Tongue (tissue), 1 donor: ENCODE measurements at regions not wholly inside any gene's neighbourhood (a gene's known extent, or its start where the extent isn't known, plus 50 kb on each side); places are given as distances from the start of the nearest gene placed in this dataset.
"Not testable (repeated sequence)": the region's sequence is repeated elsewhere in the genome, so short reads cannot be mapped to it uniquely, and the experiment has no call there.

Experiments
- DNase-seq: peaks from one replicate; pipeline ENCODE4 v3.0.0-alpha.2; 2015

DNA sequence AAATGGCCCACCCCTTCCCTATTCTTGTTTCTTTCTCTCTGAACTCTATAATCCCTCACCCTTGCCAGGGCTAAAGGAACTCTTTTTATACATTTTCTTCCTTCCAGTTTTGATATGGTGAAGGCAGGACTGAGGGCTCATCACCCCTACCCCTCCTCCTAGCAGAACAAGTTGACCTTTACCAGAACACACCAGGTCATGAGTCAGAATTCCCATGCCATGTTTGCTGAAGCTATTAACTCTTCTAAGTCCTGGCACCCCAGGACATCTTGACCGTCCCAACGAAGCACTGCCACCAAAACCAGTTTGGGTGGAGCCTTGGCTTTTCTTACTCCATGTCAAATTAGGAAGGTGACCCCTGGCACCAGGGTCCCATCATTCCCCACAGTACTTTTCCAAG lies 57.5 kb upstream of the DYNLT3 start:
- DNase-seq: no peak

DNA sequence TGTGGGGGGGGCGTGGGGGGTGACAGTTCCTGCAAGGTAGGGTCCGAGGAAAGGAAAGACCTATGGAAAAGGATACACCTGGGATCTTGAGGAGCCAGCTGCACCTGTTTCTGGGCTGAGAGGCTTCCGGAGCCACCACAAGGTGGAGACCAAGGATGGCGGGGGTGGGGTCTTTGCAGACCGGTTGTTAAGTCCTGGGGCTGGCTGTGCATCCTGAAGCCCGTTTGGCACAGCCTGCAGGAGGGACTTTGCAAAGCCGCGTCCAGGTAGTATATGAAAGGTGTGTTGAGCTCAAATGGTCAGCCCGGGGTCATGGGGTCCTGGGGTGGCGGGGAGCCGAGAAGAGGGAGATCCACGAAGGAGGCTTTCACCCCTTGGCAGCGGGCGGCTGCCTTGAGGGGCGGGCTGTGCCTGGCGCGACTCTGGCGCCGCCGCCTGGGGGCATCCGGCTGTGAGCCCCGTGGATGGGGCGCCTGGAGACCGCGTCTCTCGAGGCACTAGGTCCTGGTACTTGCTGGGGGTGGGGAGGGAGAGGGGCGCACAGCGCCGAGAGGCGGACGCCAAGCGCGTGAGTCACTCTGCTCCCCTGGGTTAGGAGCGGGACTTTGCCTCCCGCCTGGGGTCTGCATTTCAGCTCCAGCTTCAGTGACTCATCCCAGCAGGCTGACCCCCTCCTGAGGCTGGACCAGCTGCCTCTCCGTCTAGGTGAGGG lies 58.2 kb upstream of the DYNLT3 start:
- DNase-seq: no peak

DNA sequence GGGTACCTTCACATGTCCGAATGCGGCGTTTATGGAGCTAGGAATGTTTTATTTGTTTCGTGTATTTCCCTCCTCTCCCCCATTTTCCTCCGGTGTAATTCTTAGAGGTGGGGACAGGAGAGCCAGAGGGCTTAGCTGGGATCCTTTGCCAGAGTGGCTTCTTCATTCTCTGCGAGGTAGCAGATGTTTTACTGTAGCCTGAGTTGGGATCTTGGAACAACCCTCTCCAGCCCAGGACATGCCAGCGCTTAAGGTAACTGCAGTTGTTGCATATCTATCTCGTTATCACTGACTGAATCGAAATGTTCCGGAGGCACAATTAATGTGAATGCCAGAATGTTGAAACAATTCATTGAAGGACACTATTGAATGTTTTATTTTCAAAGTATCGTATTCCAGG lies 59.0 kb upstream of the DYNLT3 start:
- DNase-seq: no peak

DNA sequence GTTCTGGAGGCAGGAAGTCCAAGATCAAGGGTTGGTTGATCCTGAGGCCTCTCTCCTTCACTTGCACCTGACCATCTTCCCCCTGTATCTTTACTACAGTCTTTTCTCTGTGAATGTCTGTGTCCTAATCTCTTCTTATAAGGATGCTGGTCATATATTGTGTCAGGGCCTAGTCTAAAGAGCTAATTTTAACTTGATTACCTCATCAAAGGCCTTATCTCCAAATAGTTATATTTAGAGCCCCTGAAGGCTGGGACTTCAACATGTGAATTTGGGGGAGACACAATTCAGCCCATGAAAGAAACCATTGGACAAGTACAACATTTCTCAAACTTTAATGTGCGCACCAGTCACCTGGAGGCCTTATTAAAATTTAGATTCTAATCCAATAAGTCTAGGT lies 62.8 kb upstream of the DYNLT3 start:
- DNase-seq: no peak

DNA sequence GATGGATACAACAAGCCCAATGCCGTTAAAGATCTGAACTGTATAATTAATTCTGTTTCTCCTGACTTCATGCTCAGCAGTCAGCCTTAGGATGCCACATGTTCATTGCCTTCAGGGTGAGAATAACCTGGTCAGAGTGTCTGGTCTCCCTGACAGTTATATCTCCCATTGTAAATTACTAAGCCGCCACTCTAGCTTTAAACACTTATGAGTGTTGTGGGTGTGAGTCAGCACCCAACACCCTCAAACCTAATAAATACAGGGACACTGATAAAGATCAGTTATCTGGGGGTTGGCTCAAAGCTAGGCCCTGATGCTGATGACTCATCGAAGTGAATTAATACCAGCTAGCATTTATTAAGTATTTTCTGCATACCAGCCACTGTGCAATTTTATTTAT lies 64.9 kb upstream of the DYNLT3 start:
- no peak for DNase-seq

DNA sequence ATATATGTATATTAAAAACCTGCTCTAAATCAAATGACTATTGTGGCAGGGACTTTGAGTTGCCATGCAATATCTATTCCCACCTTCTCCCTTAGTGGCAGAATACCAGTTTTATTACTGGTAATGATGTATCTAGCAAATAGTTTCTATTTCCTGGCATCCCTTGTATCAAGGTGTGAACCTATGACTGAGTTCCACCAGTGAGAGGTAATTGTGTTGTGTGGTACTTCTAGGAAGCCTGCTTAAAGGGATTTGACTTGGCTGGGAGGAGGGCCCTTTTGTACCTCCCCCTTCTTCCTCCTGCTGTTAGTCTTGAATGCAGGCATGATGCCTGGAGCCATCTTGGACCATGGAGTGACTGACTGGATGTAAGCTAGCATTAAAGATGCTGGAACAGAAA lies 65.4 kb upstream of the DYNLT3 start:
- no peak for DNase-seq

DNA sequence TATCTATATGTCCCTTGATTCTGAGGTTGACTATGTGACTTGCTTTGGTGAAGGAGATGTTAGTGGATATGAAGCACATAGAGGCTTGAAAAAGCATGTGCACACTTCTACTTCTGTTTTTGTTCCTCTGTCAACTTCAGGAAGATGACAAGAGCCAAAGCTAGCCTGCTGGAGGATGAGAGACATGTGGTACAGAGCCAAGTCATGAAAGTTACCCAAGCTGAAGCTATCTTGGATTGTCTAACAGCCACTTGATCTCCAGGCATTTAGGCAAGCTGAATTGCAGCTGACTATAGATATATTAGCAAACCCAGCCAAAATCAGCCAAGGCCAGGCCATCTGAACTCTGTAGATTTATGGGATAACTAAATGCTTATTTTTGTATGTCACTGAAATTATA lies 70.8 kb upstream of the DYNLT3 start:
- no peak for DNase-seq

DNA sequence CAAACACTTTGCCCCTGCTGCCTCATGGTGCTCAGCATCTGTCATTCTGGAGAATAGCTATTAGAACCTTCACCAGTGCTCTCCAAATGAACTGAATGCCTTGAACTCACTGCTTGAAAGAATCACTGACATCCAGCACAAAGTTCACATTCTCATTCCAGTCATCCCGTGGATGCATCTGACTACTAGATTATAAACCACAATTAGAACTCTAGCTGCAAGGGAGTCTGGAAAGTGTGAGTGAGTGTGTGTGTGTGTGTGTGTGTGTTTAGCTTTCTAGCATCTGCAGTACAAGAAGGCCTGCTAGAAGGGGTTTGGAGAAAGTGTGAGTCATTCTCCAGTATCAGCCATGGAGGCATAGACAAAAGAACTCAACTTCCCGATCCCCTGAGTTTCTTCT lies 71.3 kb upstream of the DYNLT3 start:
- DNase-seq: no peak

DNA sequence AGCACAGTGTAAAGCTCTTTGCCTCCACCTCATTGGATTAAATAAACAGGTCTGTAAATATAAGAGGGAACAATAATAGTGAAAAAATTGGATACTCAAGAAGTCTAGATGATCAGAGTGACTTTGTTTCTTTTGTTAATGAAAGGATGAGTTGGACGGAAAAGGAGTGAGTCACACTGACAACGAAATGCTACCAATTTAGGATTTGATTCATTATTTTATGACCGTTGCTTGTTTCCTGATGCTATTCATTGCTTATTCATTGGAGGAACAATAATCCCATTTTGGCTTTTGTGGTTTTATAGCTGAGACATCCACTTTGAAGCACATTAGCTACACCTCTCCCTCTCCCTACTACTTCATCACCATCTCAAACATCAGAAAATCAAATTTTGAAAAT lies 74.4 kb upstream of the DYNLT3 start:
- DNase-seq: no peak

DNA sequence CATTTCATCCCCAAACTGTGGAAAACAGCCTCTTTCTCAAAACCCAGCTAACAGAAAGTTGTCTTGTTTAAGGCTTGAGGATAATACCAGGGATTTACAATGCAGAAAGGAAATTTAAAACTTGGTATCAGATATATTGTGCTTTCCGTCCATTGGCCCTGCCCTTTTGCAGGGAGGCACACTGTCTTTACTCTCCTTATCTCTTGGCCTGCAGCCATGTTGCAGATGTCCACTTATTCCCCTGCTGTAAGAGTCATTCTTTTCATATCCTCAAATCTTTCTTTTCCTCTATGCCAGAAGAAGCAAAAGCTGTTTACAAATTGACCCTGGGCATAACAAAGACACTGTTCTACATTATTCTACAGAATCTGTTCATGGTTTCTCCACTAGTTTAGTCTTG lies 75.6 kb upstream of the DYNLT3 start:
- no peak for DNase-seq

DNA sequence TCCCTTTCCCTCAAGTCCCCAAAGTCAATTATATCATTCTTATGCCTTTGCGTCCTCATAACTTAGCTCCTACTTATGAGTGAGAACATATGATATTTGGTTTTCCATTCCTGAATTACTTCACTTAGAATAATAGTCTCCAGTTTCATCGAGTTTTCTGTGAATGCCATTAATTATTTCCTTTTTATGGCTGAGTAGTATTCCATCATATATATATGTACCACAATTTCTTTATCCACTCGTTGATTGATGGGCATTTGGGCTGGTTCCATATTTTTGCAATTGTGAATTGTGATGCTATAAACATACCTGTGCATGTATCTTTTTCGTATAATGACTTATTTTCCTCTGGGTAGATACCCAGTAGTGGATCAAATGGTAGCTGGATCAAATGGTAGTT lies 78.4 kb upstream of the DYNLT3 start:
- DNase-seq: not testable (repeated sequence)

DNA sequence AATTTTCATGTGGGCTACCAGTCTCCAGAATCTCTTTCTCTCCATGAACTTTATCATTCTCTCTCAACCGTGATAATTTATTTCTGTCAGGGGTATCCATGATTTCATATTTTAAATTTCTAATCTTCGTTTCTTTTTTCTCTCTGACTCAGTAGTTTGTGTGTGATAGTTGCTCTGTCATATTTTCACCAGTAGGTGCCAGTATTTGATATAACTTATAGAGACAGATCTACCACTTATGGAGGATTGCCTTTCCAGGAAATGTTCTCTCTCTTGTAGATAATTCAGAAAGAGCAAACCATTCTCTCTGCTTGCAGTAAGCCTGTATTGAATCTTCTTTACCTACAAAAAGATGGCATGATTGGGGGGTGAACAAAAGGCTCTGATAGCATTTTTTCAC lies 79.3 kb upstream of the DYNLT3 start:
- DNase-seq: peak; percentile 45

DNA sequence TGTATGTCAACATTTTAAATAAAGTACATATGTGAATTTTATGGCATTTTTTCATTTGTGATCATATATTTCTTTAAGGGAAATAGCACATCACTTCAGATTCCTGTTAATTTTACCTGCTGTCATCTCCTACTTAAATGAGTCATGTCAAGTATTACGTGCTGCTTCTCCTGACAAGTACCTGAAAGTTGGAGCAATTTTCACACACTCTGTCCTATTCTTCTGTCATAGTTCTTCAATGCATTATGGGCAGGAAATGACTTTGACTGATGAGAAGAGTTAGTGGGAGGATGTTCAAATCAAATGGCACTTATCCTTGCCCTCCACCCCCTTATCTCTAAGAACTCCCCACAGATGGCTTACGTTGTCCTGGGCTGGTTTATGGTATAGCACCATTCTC lies 64.2 kb upstream of the SYTL5 start:
- no peak for DNase-seq

DNA sequence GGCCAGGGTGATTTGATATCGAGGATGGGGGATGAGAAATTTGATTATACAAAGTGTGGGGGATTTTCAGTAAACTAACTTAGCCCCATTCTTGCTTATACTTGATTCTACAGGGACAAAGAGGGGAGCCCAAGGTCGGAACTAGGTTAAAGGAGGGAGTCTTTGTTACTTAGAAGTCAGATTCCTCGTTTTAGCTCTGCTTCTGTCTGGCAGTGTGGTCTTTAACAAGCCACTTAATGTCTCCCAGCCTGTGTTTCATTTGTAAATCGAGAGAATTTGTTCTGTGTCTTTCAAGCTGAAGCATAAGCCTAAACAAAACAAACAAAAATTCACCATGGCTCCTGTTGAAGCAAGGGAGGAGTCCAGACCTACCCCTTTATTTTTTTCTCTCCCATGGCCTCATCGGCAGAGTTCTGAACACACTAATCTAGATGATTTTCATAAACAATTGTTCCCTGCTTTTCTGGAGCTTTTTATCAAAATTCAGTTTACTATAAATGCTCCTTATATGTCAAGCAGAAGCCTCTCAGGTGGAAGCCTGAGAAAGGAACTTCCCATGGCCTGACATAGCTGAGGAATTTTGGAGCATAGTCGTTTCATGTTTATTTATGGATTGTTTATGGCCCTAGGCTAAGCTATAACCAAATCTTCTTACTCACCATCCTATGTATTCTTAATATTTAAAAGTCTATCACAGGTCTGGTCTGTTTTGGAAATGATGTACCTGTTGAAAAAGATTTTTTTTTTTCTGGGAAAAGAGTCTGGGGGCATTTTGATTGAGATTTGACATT lies 62.6 kb upstream of the SYTL5 start:
- DNase-seq: no peak

DNA sequence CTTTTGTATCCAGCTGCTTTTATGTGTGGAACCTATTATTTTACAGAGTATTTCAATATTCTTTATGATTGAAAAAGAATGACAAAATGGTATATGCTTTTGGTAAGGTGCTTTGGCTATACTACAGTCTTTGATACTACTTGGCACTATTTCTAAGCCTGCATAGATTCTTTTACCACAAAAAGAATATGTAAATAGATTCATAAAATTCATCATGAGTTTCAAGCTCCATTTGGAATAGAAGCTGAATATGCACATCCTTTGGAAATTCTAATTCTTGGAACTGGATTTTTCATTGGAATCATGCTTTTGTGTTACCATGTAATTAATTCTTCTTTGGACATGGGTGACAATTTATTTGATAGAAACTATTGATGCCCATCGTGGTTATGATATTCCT lies 60.2 kb upstream of the SYTL5 start:
- no peak for DNase-seq

DNA sequence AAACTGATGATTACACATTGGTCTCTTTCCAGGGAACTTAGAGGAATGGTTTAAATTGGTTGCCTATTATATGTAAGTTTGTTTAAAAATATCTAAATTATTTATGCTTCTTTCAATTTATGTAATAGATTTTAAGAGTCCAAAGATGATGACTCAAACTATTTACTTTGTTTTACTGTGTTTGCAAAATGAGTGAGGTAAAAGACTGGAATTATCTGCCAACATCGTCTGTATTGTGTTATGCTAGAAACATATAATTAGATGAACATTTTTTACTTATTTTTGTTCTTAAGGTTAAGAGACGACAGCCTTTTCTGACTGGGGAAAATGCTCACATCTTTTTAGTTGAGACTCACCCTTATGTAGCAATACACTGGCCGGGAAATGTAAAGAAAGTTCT lies 51.1 kb upstream of the SYTL5 start:
- no peak for DNase-seq

DNA sequence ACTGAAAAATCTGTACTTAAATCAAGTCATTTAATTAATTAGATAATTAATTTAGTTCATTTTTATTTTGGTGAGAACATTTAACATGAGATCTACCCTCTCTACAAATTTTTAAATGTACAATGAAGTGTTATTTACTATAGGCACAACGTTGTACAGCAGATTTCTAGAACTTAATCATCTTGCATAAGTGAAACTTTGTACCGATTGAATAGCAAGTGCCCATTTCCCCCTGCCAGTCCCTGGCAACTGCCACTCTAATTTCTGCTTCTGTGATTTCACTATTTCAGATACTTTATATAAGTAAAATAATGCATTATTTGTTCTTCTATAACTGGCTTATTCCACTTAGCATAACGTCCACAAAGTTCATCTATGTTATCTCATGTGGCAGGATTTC lies 50.1 kb upstream of the SYTL5 start:
- DNase-seq: no peak
